Type B pancreatic cell (in vitro differentiated cells): ENCODE measurements at regions not wholly inside any gene's neighbourhood (a gene's known extent, or its start where the extent isn't known, plus 50 kb on each side); places are given as distances from the start of the nearest gene placed in this dataset.

Experiments used
- DNase-seq: peaks from one replicate; pipeline ENCODE4 v3.0.0; 2021; ENCODE audit warnings: mixed read lengths; ENCODE audit not compliant: unreplicated experiment; ENCODE audit errors: extremely low spot score
- H3K27ac Mint-ChIP-seq: 2 replicates; pipeline ENCODE4 v1.8.0; 2021; ENCODE audit warnings: mild to moderate bottlenecking, mixed read lengths
- H3K27me3 Mint-ChIP-seq: 2 replicates; pipeline ENCODE4 v1.8.0; 2021; ENCODE audit warnings: mixed read lengths
- H3K36me3 Mint-ChIP-seq: 2 replicates; pipeline ENCODE4 v1.8.0; 2021; ENCODE audit warnings: mixed read lengths
- H3K4me1 Mint-ChIP-seq: one replicate; pipeline ENCODE4 v1.8.0; 2021; ENCODE audit warnings: mixed read lengths; ENCODE audit not compliant: unreplicated experiment
- H3K4me3 Mint-ChIP-seq: 2 replicates; pipeline ENCODE4 v1.8.0; 2021; ENCODE audit warnings: mild to moderate bottlenecking, mixed read lengths
- H3K9me3 Mint-ChIP-seq: 2 replicates; pipeline ENCODE4 v1.8.0; 2021; ENCODE audit warnings: mixed read lengths
- CTCF ChIP-seq: fragments of 200-600 bp; sonication (generic); conservative IDR thresholded peaks from 2 replicates; pipeline ENCODE4 v1.5.0; 2021; ENCODE audit warnings: antibody characterized with exemption, mild to moderate bottlenecking

GRCh38 chr21:24895885-24896734 is 711.2 kb downstream of the MRPL39 start:
- no peaks in the 10 kb centered on the region for H3K27me3 Mint-ChIP-seq
- H3K27ac Mint-ChIP-seq = no peak overlapping the region
- H3K9me3 Mint-ChIP-seq = no peaks in the 10 kb centered on the region
- peak; percentile 61 for TF ChIP-seq CTCF
- no peak for DNase-seq
- H3K36me3 Mint-ChIP-seq = no peaks in the 10 kb centered on the region
- no peak overlapping the region for H3K4me3 Mint-ChIP-seq
- no peaks in the 10 kb centered on the region for H3K4me1 Mint-ChIP-seq

- Mint-ChIP-seq H3K27ac (no peak overlapping the region), H3K4me3 (no peak overlapping the region), H3K36me3 (no peaks in the 10 kb centered on the region), H3K4me1 (no peaks in the 10 kb centered on the region), H3K9me3 (no peaks in the 10 kb centered on the region), H3K27me3 (no peaks in the 10 kb centered on the region)
- TF ChIP-seq CTCF = no peak
- DNase-seq = no peak
Measured at GRCh38 chr21:24894324-24894723, 713.0 kb downstream of the MRPL39 start.

- DNase-seq = no peak
- Mint-ChIP-seq H3K9me3 (no peaks in the 10 kb centered on the region), H3K4me1 (no peaks in the 10 kb centered on the region), H3K27ac (no peak overlapping the region), H3K27me3 (no peaks in the 10 kb centered on the region), H3K4me3 (no peak overlapping the region), H3K36me3 (no peaks in the 10 kb centered on the region)
- TF ChIP-seq CTCF = no peak
Measured at GRCh38 chr21:24890021-24890420, 717.3 kb downstream of the MRPL39 start.

GRCh38 chr21:24881506-24881905 is 725.8 kb downstream of the MRPL39 start:
- Mint-ChIP-seq H3K27me3 (no peaks in the 10 kb centered on the region), H3K9me3 (no peaks in the 10 kb centered on the region), H3K27ac (no peak overlapping the region), H3K36me3 (no peaks in the 10 kb centered on the region), H3K4me1 (no peaks in the 10 kb centered on the region), H3K4me3 (no peak overlapping the region)
- DNase-seq = no peak
- no peak for TF ChIP-seq CTCF

- Mint-ChIP-seq H3K9me3 (no peaks in the 10 kb centered on the region), H3K27me3 (no peaks in the 10 kb centered on the region), H3K4me3 (no peak overlapping the region), H3K27ac (no peak overlapping the region), H3K4me1 (no peaks in the 10 kb centered on the region), H3K36me3 (no peaks in the 10 kb centered on the region)
- TF ChIP-seq CTCF = no peak
- DNase-seq = no peak
Measured at GRCh38 chr21:24870633-24871032, 736.6 kb downstream of the MRPL39 start.
